ENCODE measurements at regions not wholly inside any gene's neighbourhood (a gene's known extent, or its start where the extent isn't known, plus 50 kb on each side); places are given as distances from the start of the nearest gene placed in this dataset.

DNA sequence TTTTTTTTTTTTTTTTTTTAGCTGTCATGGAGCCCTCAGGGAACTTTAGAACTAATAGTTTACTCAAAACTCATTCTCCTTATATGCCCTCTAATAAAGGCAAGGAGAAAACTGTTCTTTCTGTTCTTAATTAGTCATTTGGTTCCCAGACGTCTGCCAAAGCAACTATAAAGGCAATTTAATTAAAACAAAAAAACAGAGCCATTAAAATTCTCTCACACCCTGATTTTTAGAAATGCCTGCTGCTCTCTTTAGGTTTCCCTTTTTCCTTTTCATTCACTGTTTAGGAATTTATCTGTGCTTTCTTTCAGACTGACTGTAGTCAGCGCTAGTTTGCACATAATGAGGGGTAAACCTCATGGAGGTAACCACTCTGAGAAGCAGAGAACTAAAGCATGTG lies 463.6 kb upstream of the THRB start:
- no peaks in the 10 kb centered on the region for H3K9me3 ChIP-seq
- ATAC-seq (no peak), DNase-seq (no peak)
- TF ChIP-seq, protein P1, sequence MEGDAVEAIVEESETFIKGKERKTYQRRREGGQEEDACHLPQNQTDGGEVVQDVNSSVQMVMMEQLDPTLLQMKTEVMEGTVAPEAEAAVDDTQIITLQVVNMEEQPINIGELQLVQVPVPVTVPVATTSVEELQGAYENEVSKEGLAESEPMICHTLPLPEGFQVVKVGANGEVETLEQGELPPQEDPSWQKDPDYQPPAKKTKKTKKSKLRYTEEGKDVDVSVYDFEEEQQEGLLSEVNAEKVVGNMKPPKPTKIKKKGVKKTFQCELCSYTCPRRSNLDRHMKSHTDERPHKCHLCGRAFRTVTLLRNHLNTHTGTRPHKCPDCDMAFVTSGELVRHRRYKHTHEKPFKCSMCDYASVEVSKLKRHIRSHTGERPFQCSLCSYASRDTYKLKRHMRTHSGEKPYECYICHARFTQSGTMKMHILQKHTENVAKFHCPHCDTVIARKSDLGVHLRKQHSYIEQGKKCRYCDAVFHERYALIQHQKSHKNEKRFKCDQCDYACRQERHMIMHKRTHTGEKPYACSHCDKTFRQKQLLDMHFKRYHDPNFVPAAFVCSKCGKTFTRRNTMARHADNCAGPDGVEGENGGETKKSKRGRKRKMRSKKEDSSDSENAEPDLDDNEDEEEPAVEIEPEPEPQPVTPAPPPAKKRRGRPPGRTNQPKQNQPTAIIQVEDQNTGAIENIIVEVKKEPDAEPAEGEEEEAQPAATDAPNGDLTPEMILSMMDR (IDR thresholded peaks at IDR 0.05) = no peak
- intact Hi-C loops (cut with DNase I, micrococcal nuclease) = no loop called here
- H3K4me3 ChIP-seq = no peak overlapping the region
- H3K4me1 ChIP-seq (ENCODE audit: low read depth) = no peaks in the 10 kb centered on the region
- no peaks in the 10 kb centered on the region for H3K36me3 ChIP-seq (ENCODE audit: low read depth)

DNA sequence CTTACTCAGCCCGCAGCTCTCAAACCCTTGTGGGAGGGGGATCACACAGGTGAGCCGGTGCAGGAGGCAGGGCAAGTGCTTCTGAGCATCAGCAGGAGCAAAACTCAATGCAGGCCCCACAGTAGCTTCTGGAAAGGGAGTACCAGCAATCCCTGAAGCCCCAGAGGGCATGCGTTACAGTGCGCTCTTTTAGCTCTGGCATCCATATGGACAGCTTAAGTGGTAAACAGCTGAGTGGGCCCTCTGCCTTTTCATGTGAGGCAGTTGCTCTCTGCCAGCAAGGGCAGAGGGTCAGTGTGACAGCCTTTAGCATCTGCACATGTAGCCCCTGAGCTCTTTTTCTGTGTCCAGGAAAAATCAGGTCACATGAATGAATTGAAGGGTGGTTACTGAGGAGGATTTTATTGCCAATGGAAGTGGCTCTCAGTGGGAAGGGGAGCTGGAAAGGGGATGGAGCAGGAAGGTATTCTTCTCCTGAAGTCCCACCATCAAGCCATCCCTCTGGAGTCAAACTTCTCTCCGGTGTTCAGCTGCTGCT lies 464.3 kb upstream of the THRB start:
- TF ChIP-seq, protein P1 (IDR thresholded peaks at IDR 0.05) = no peak
- Histone ChIP-seq H3K36me3 (ENCODE audit: low read depth) (no peaks in the 10 kb centered on the region), H3K9me3 (no peaks in the 10 kb centered on the region), H3K4me3 (no peak overlapping the region), H3K4me1 (ENCODE audit: low read depth) (no peaks in the 10 kb centered on the region)
- DNase-seq (no peak), ATAC-seq (no peak)
- intact Hi-C loops (cut with DNase I, micrococcal nuclease) = no loop called here

DNA sequence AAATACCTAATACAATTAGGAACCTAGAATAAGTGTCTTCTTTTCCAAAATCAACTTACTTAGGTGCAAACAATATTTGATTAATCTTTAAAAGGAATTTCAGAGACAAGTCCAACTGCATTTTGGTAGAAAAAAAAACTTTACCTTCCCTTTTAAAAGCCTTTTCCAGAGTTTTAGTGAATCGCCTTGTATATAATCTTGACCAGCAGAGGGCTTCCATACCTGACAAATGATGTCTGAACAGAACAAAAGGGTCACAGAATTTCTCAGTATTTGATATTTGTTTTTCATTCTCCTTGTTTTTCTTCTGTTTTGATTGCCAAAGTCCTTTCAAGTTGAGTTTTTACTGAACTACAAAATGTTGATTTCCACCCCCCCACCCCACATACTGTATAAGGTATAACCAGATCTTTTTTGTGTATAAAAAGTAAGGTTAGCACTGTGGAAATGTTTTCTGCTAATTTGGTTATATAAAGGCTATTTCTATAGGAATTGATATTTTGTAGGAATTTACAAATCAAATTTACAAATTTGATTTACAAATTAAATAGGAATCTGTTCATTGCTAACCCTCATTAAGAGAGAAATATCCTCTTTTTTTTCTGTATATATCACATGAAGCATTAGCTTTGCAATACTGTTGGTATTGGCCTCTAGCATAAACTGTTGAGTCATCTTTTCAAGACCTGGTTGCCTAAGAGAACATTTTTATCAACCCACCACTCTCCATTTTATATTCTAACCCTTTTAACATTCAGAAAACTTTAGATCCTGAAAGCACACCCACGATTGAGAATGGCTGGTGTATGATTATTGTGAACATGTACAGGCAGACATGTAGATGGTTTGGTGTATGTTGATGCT lies 464.1 kb upstream of the RARB start:
- TF ChIP-seq, protein P1 (IDR thresholded peaks at IDR 0.05) = no peak
- peak in 1 of 3 donors; percentile 7 for DNase-seq
- Histone ChIP-seq H3K9me3 (no peaks in the 10 kb centered on the region), H3K4me3 (no peak overlapping the region), H3K4me1 (ENCODE audit: low read depth) (no peaks in the 10 kb centered on the region), H3K36me3 (ENCODE audit: low read depth) (no peaks in the 10 kb centered on the region)
- ATAC-seq = no peak
- intact Hi-C loops (cut with DNase I, micrococcal nuclease) = no loop called here

- TF ChIP-seq, protein P1 (IDR thresholded peaks at IDR 0.05) = no peak
- Histone ChIP-seq H3K4me3 (no peak overlapping the region), H3K36me3 (ENCODE audit: low read depth) (no peaks in the 10 kb centered on the region), H3K9me3 (no peaks in the 10 kb centered on the region), H3K4me1 (ENCODE audit: low read depth) (no peaks in the 10 kb centered on the region)
- intact Hi-C loops (cut with DNase I, micrococcal nuclease) = no loop called here
- ATAC-seq (no peak), DNase-seq (no peak)
Observed at GRCh38 chr3:24965706-24966385, 462.2 kb upstream of the RARB start.

- ATAC-seq (no peak), DNase-seq (no peak)
- no peaks in the 10 kb centered on the region for H3K36me3 ChIP-seq (ENCODE audit: low read depth)
- intact Hi-C loops (cut with DNase I, micrococcal nuclease) = no loop called here
- TF ChIP-seq, protein P1 (IDR thresholded peaks at IDR 0.05) = no peak
- no peaks in the 10 kb centered on the region for H3K9me3 ChIP-seq
- H3K4me1 ChIP-seq (ENCODE audit: low read depth) = no peaks in the 10 kb centered on the region
- no peak overlapping the region for H3K4me3 ChIP-seq
Observed at GRCh38 chr3:24968036-24968435, 460.0 kb upstream of the RARB start.

All from mucosa of descending colon (tissue), 3 donors.